Neural crest cell (in vitro differentiated cells): ENCODE measurements at regions not wholly inside any gene's neighbourhood (a gene's known extent, or its start where the extent isn't known, plus 50 kb on each side); places are given as distances from the start of the nearest gene placed in this dataset.

Source experiments
- DNase-seq: peaks from one replicate; pipeline ENCODE4 v3.0.0; 2021; ENCODE audit warnings: low read depth, mixed read lengths, low spot score
- H3K27ac Mint-ChIP-seq: one replicate; pipeline ENCODE4 v1.8.0; 2021; ENCODE audit warnings: mild to moderate bottlenecking, mixed read lengths; ENCODE audit not compliant: unreplicated experiment
- H3K27me3 Mint-ChIP-seq: 2 replicates; pipeline ENCODE4 v1.8.0; 2021; ENCODE audit warnings: low read depth, mild to moderate bottlenecking, mixed read lengths
- H3K36me3 Mint-ChIP-seq: 2 replicates; pipeline ENCODE4 v1.8.0; 2021; ENCODE audit warnings: low read depth, mild to moderate bottlenecking, mixed read lengths
- H3K4me1 Mint-ChIP-seq: 2 replicates; pipeline ENCODE4 v1.8.0; 2021; ENCODE audit warnings: mixed read lengths
- H3K4me3 Mint-ChIP-seq: one replicate; pipeline ENCODE4 v1.8.0; 2021; ENCODE audit warnings: mild to moderate bottlenecking, mixed read lengths
- H3K9me3 Mint-ChIP-seq: 2 replicates; pipeline ENCODE4 v1.8.0; 2021; ENCODE audit warnings: mixed read lengths
- TF ChIP-seq, protein P1 (sequence below): fragments of 200-600 bp; sonication (generic); conservative IDR thresholded peaks from 2 replicates; pipeline ENCODE4 v1.5.0; 2021; ENCODE audit warnings: antibody characterized with exemption, mild to moderate bottlenecking

DNA sequence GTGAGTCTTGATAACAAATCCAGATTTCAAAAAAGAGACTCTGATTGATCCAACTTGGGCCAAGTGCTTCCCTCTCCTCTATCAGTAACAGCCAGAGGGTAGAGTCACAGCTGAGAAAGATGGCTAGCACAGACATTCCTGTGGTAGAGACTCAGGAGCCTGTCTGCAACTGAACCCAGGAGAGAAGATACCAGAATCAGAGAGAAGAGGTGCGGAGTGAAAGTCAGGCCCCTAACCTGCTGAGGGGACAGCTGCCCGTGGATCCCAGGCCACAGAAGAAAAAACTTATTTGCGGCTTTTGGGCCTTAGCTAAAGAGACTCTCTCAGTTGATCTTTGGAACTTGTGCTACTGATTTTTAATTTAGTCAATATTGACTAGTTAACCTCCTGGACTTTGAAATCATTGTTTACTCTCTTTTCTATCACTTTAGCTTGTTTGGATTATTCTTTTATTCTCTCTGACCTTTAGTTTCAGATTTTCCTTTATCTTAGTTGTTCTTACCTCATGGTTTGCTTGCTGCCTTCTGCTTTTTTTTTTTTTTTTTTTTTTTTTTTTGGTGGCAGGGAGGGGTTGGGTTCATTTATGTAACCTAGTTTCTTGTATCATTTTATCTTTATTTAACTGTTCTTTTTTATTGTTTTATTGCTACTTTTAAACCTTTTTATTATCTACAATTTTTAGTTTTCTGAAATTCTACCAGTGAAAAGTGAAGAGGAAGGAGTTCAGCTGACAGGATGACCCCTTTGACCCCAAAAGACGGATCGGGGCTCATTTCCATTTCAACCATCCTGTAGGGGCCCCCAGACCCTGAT lies 154.9 kb upstream of the KRR1 start:
- Mint-ChIP-seq H3K4me1 (peaks cover 38% of the 10 kb centered on the region), H3K27ac (peak overlapping the region; percentile 92), H3K36me3 (no peaks in the 10 kb centered on the region), H3K4me3 (no peak overlapping the region), H3K27me3 (no peaks in the 10 kb centered on the region), H3K9me3 (peaks cover 2% of the 10 kb centered on the region)
- TF ChIP-seq, protein P1, sequence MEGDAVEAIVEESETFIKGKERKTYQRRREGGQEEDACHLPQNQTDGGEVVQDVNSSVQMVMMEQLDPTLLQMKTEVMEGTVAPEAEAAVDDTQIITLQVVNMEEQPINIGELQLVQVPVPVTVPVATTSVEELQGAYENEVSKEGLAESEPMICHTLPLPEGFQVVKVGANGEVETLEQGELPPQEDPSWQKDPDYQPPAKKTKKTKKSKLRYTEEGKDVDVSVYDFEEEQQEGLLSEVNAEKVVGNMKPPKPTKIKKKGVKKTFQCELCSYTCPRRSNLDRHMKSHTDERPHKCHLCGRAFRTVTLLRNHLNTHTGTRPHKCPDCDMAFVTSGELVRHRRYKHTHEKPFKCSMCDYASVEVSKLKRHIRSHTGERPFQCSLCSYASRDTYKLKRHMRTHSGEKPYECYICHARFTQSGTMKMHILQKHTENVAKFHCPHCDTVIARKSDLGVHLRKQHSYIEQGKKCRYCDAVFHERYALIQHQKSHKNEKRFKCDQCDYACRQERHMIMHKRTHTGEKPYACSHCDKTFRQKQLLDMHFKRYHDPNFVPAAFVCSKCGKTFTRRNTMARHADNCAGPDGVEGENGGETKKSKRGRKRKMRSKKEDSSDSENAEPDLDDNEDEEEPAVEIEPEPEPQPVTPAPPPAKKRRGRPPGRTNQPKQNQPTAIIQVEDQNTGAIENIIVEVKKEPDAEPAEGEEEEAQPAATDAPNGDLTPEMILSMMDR: no peak
- no peak for DNase-seq

DNA sequence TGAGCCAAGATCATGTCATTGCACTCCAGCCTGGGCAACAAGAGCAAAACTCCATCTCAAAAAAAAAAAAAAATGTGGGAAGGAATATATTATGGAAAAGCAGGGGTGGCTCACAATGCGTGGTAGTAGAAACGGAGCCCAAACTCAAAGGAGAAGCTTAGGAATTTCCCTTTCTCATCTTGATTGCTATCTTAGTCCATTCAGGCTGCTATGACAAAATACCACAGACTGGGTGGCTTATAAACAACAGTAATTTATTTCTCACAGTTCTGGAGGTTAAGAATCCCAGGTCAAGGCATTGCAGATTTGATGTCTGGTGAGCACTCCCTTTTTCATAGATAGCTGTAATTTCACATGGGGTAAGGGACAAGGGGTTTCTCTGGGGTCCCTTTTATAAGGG lies 153.8 kb upstream of the KRR1 start:
- DNase-seq: no peak
- H3K4me1 Mint-ChIP-seq: peaks cover 38% of the 10 kb centered on the region
- no peaks in the 10 kb centered on the region for H3K36me3 Mint-ChIP-seq
- H3K9me3 Mint-ChIP-seq: peaks cover 2% of the 10 kb centered on the region
- TF ChIP-seq, protein P1: no peak
- no peaks in the 10 kb centered on the region for H3K27me3 Mint-ChIP-seq
- no peak overlapping the region for H3K4me3 Mint-ChIP-seq
- H3K27ac Mint-ChIP-seq: no peak overlapping the region

DNA sequence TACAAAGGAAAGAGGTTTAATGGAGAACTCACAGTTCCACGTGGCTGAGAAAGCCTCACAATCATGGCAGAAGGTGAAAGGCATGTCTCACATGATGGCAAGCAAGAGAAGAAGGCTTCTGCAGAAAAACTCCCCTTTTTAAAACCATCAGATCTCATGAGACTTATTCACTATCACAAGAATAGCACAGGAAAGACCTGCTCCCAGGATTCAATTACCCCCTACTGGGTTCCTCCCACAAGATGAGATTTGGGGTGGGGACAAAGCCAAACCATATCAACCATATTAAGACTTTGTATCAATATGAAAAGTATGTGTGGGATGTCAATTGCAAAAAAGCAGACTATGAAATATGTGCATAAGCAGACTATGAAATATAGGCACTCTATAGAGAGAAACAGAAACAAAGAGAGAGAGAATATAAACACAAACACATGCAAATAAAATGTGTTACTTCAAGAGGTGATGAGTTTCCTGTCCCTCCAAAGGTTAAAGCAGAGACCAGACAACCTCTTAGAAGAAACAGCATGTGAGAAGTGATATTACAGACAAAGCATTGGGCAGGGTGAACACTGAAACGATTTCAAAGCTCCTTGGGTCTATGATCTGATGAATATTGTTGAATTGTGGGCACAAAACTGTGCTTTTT lies 151.2 kb upstream of the KRR1 start:
- H3K27me3 Mint-ChIP-seq: no peaks in the 10 kb centered on the region
- DNase-seq: no peak
- H3K36me3 Mint-ChIP-seq: no peaks in the 10 kb centered on the region
- no peak overlapping the region for H3K4me3 Mint-ChIP-seq
- peaks cover 2% of the 10 kb centered on the region for H3K9me3 Mint-ChIP-seq
- H3K4me1 Mint-ChIP-seq: peaks cover 43% of the 10 kb centered on the region
- TF ChIP-seq, protein P1: no peak
- no peak overlapping the region for H3K27ac Mint-ChIP-seq

DNA sequence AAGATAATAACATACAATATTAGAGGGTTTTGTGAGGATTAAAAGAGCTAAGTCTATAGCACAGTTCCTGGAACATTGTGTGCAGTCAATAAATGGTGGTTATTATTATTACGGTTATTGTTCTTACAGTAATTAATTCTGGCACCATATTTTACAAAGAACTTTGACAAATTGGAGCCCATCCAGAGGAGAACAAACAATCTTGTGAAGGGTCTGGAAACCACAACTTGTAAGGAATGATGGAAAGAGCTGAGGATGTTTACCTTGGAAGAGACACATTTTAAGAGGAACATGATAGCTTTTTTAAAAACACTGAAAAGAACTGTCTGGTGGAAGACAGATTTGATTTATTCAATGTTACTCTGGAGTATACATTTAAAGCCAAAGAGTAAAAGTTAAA lies 150.5 kb upstream of the KRR1 start:
- peaks cover 2% of the 10 kb centered on the region for H3K9me3 Mint-ChIP-seq
- H3K27me3 Mint-ChIP-seq: no peaks in the 10 kb centered on the region
- no peak for DNase-seq
- peaks cover 36% of the 10 kb centered on the region for H3K4me1 Mint-ChIP-seq
- no peak overlapping the region for H3K4me3 Mint-ChIP-seq
- H3K27ac Mint-ChIP-seq: no peak overlapping the region
- no peaks in the 10 kb centered on the region for H3K36me3 Mint-ChIP-seq
- TF ChIP-seq, protein P1: no peak

DNA sequence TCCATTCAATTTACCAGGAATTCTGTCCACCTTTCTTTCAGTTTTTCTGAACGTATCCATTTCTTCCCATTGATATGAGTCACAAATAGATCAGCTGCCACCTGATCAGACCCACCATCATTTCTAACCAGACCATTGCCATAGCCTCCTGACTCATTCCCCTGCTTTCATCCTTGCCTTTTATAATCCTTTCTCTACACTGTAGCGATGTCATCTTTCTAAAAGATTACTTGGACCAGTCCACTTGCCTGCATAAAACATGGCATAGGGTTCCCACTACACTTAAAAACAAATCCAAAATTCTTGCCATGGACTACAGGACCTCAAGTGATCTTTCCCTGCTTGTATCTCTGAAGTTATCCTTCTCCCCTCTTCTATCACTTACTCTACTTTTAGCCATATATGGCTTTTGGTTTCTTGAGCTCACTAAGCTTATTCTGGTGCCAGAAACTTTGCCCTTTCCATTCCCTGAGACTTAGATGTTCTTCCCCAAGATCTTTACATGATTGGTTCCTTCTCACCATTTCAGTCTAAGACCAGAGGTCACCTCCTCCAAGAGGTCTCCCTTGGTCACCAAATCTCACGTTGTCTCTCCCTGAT lies 149.5 kb upstream of the KRR1 start:
- H3K27me3 Mint-ChIP-seq: no peaks in the 10 kb centered on the region
- DNase-seq: no peak
- no peak overlapping the region for H3K27ac Mint-ChIP-seq
- no peaks in the 10 kb centered on the region for H3K36me3 Mint-ChIP-seq
- TF ChIP-seq, protein P1: no peak
- H3K4me3 Mint-ChIP-seq: no peak overlapping the region
- peaks cover 2% of the 10 kb centered on the region for H3K9me3 Mint-ChIP-seq
- H3K4me1 Mint-ChIP-seq: peaks cover 26% of the 10 kb centered on the region
